ENCODE measurements at regions not wholly inside any gene's neighbourhood (a gene's known extent, or its start where the extent isn't known, plus 50 kb on each side); places are given as distances from the start of the nearest gene placed in this dataset.
A peak's percentile ranks its signal among the peaks of the same experiment; 100 is the strongest.

DNA sequence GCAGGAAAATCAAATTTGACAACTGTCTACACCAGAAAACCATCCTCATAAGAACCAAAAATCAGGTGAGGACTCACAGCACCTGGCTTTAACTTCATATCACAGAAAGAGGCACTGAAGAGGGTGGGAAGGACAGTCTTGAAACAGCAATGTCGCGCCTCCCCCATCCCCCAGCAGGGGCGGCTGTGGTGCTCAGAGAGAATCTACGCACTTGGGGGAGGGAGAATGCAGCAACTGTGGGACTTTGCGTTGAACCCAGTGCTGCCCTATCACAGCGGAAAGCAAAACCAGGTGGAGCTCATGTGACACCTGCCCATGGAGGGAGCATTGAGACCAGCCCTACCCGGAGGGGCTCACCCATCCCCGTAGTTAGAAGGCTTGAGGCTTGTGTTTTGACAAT, 191.8 kb downstream of the MSX2 start:
- TF ChIP-seq, protein P1, sequence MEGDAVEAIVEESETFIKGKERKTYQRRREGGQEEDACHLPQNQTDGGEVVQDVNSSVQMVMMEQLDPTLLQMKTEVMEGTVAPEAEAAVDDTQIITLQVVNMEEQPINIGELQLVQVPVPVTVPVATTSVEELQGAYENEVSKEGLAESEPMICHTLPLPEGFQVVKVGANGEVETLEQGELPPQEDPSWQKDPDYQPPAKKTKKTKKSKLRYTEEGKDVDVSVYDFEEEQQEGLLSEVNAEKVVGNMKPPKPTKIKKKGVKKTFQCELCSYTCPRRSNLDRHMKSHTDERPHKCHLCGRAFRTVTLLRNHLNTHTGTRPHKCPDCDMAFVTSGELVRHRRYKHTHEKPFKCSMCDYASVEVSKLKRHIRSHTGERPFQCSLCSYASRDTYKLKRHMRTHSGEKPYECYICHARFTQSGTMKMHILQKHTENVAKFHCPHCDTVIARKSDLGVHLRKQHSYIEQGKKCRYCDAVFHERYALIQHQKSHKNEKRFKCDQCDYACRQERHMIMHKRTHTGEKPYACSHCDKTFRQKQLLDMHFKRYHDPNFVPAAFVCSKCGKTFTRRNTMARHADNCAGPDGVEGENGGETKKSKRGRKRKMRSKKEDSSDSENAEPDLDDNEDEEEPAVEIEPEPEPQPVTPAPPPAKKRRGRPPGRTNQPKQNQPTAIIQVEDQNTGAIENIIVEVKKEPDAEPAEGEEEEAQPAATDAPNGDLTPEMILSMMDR (IDR thresholded peaks at IDR 0.05), result no peak
- no peak for TF ChIP-seq POLR2A (IDR thresholded peaks at IDR 0.05)
- Histone ChIP-seq H3K27me3 (peaks cover 0 to 4% (median 0%) of the 10 kb centered on the region in 4 donors), H3K36me3 (no peaks in the 10 kb centered on the region), H3K4me3 (no peak overlapping the region), H3K9me3 (no peaks in the 10 kb centered on the region), H3K4me1 (no peaks in the 10 kb centered on the region), H3K27ac (no peak overlapping the region)
- 94 to 96% methylated on average over 5 to 7 of the region's 8 CpGs for WGBS, 2 donors
- intact Hi-C loops (cut with DNase I), result no loop called here
- DNase-seq, result no peak

DNA sequence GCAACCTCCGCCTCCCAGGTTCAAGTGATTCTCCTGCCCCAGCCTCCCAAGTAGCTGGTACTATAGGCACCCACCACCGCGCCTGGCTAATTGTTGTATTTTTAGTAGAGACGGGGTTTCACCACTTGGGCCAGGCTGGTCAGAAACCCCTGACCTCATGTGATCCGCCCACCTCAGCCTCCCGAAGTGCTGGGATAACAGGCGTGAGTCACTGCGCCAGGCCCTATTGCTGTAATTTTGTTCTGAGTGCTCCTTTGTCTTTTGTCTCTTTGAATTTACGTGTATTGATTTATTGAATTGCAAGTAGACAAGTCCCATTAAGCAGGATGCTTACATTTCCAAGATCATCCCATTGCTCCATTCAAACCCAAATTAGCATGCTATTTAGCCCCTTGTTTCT, 186.7 kb downstream of the MSX2 start:
- no peak overlapping the region for H3K27ac ChIP-seq
- peaks cover 0 to 5% (median 0%) of the 10 kb centered on the region in 3 donors for H3K4me1 ChIP-seq
- no peaks in the 10 kb centered on the region for H3K9me3 ChIP-seq
- no peaks in the 10 kb centered on the region for H3K36me3 ChIP-seq
- DNase-seq, result no peak
- intact Hi-C loops (cut with DNase I), result no loop called here
- no peak for TF ChIP-seq POLR2A (IDR thresholded peaks at IDR 0.05)
- TF ChIP-seq, protein P1 (IDR thresholded peaks at IDR 0.05), result no peak
- no peak overlapping the region for H3K4me3 ChIP-seq
- WGBS, 2 donors, result 86 to 90% methylated on average over 6 to 8 of the region's 9 CpGs
- peaks cover 0 to 12% (median 0%) of the 10 kb centered on the region in 4 donors for H3K27me3 ChIP-seq

DNA sequence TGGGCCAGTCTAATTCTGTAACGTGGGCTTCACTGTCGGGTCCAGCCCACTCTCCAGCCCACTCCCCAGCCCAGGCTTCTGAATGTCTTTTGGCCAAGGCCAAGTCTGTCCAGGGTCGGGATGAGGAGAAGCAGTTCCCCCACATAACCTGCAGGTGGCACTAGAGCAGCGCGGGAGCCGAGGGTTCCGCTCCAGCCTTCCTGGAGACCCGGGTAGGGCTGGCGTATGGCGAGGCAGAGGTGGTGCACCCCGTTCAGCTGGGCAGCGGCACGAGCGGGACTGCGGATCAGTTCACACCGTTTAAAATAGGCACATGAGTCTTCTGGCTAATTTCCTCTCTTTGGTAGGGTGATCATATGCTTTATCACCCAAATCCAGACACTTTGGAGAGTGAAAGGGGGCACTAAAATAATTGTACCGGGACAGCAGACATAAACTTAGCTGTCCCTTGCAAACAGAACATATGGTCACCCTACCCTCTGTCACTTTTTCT, 185.9 kb downstream of the MSX2 start:
- TF ChIP-seq, protein P1 (IDR thresholded peaks at IDR 0.05), result peak; percentile 41 to 90 (median 77)
- TF ChIP-seq POLR2A (IDR thresholded peaks at IDR 0.05), result no peak
- WGBS, 2 donors, result 2 to 5% methylated on average over 7 to 15 of the region's 17 CpGs
- intact Hi-C loops (cut with DNase I), result no loop called here
- Histone ChIP-seq H3K9me3 (no peaks in the 10 kb centered on the region), H3K27me3 (peaks cover 0 to 12% (median 0%) of the 10 kb centered on the region in 4 donors), H3K4me1 (peaks cover 0 to 5% (median 0%) of the 10 kb centered on the region in 3 donors), H3K27ac (no peak overlapping the region), H3K36me3 (no peaks in the 10 kb centered on the region), H3K4me3 (peak overlapping the region in 1 of 4 donors; percentile 40)
- no peak for DNase-seq

GRCh38 chr5:174903172-174903732, 178.9 kb downstream of the MSX2 start:
- H3K27ac ChIP-seq, result no peak overlapping the region
- intact Hi-C loops (cut with DNase I), result no loop called here
- WGBS, 2 donors, result 87 to 92% methylated on average over 1 of the region's 1 CpG

DNA sequence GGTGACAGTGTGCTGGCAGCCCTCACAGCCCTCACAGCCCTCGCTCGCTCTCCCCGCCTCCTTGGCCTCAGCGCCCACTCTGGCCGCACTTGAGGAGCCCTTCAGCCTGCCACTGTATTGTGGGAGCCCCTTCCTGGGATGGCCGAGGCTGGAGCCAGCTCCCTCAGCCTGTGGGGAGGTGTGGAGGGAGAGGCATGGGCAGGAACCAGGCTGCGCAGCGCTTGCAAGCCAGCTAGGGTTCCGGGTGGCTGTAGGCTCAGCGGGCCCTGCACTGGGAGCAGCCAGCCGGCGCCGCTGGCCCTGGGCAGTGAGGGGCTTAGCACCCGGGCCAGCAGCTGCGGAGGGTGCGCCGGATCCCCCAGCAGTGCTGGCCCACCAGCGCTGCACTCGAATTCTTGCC, 177.0 kb downstream of the MSX2 start:
- Histone ChIP-seq H3K4me3 (no peak overlapping the region), H3K4me1 (peaks cover 0 to 9% (median 0%) of the 10 kb centered on the region in 3 donors), H3K27me3 (peaks cover 0 to 17% (median 0%) of the 10 kb centered on the region in 4 donors), H3K36me3 (no peaks in the 10 kb centered on the region), H3K27ac (no peak overlapping the region), H3K9me3 (no peaks in the 10 kb centered on the region)
- TF ChIP-seq, protein P1 (IDR thresholded peaks at IDR 0.05), result no peak
- TF ChIP-seq POLR2A (IDR thresholded peaks at IDR 0.05), result no peak
- intact Hi-C loops (cut with DNase I), result no loop called here
- 98 to 100% methylated on average over 5 of the region's 19 CpGs for WGBS, 2 donors
- DNase-seq, result no peak

More at GRCh38 chr5:174903172-174903732, 178.9 kb downstream of the MSX2 start:
- Histone ChIP-seq H3K36me3 (no peaks in the 10 kb centered on the region), H3K27me3 (peaks cover 0 to 17% (median 0%) of the 10 kb centered on the region in 4 donors), H3K4me1 (peaks cover 0 to 9% (median 0%) of the 10 kb centered on the region in 3 donors), H3K4me3 (no peak overlapping the region), H3K9me3 (no peaks in the 10 kb centered on the region)
- TF ChIP-seq POLR2A (IDR thresholded peaks at IDR 0.05), result no peak
- TF ChIP-seq, protein P1 (IDR thresholded peaks at IDR 0.05), result no peak
- DNase-seq, result no peak

Measured in esophagus squamous epithelium (tissue), 5 donors.